Activated CD4-positive, alpha-beta T cell treated with anti-CD3 and anti-CD28 coated beads, Interleukin-2, Interleukin-4, amounts not matched to agents 100 ng/mL and 50 ng/mL, durations not matched to agents 16 hours and 8 hours (primary cell): ENCODE measurements at regions not wholly inside any gene's neighbourhood (a gene's known extent, or its start where the extent isn't known, plus 50 kb on each side); places are given as distances from the start of the nearest gene placed in this dataset.

Source experiments
- DNase-seq: peaks from one replicate; pipeline ENCODE4 v3.0.0-alpha.2; 2020; ENCODE audit warnings: low spot score

GRCh38 chr16:54577651-54578128, 291.1 kb upstream of the IRX3 start:
- no peak for DNase-seq

DNA sequence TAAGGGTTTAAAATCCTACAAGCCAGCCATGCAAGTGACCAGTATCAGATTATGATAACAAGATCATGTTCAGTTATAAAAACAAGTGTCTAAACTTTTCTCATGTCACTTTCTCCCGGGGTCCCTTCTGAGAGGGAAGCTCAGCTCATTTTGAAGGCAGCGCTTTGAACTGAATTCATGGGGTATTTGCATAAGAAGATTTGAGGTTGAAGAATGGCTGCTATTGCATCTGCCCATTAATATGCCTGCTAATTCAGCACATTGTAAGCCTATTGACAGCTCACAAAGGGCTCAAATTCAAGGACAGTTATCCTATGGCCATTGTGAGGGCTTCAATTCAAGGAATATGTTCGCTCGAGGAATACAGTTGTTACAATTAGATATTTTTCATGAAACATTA, 290.2 kb upstream of the IRX3 start:
- DNase-seq = no peak

DNA sequence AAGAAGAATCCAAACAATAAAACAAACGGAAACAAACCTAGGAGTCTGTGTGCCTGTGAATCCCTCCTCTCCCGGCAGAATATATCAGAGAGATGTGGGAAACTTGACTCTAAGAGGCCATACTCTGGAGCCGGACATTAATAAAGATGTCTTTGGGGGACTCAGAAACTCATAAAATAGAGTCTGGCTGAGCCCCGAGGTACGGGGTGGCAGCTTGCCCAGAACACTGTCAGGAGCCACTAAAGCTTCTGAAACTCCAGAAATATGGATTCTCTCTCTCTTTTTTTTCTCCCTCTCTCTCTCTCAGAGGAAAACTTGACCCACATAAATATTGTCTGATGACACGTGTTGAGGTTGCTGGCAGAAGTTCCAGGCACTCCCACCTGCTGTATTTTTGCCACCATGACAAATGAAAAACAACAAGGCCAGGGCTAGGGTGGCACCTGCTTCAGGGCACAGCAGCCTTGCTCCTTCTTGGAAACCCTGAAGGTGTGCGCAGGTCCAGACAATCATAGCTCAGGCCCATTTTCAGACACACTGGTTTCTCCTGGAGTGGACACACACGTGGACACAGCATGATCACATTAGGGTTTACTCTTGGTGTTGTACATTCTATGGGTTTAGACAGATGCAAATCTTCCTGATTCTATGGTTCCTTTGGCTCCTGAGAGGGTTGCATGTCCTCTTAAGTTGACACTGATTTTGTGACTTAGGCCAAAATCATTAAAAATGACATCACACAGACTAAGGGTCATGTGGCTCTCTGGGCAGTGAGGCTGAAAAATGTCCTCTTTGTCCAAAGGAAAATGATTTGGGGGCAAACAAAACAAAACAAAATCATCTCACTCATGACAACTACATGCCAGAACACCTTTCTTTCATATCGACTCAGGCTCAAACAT, 282.6 kb upstream of the IRX3 start:
- DNase-seq = no peak

- no peak for DNase-seq
These were observed 278.3 kb upstream of the IRX3 start for GRCh38 chr16:54564841-54565240.

DNA sequence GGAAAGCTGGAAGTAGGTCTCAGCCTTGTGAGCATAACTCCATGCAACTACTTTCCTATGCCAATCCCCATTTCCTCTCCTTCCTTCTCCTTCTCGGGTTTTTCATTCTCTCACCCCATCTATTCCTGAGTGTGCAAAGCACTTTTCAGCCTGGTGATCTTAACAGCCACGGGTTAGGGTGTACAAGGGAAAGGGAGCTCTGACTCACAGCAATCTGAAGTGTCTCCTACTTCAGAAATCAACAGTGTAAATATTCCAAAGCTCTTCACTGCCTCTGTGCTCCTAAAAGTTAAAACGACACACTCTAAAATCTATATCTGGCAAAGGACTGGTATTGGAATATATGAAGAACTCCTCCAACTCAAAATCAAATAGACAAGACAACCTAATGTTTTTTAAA, 268.0 kb upstream of the IRX3 start:
- DNase-seq = no peak

- no peak for DNase-seq
These were observed 261.7 kb upstream of the IRX3 start for GRCh38 chr16:54548281-54548680.

- DNase-seq = no peak
These were observed 260.5 kb upstream of the IRX3 start for GRCh38 chr16:54547052-54547451.

DNA sequence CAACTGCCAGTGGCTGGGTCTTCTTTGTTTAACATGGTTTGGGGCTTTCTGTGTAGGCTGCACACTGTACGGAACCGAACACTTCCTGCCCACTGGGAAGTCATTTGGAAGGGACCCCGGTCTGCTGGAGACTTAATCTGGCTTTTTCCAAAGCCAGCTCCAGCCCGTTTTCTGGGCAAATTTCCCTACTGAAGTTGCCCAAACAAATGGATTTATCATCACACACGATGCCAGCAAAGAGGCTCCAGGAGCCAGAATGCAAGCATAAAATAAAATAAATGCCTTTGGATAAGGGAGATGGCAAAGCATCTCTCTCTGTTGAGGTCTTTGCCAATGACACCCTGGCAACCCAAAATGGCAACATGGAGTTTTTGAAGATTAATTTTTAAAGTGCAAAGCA, 259.9 kb upstream of the IRX3 start:
- DNase-seq = no peak

DNA sequence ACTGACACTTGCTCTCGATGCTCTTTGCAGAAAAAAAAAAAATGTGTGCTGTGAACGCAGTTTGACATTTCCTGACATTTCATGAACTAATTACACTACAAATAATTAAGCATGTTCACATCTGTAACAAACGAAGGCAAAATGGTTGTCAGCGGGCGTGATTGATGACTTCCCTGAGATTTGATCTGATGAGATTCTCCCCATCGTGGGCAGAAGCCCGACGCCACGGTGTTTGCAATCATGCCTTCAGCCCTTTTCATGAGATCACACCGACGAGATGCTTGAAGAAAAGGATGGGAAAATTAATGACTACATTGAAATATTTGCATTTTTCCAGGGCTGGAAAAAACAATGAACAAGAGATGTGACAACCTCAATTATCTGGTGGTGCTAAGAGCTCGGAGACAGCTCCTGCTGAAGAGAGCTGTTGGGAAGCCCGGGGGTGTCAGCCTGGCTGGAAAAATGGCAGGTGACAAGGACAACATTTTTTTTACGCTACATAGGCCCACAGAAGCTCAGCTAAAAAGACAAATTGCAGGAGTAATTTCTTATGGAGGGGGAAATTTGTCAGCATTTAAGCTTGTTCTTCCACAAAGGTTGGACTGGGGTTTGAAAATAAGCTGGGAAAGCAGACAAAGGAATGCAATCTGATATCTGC, 259.4 kb upstream of the IRX3 start:
- DNase-seq = no peak

DNA sequence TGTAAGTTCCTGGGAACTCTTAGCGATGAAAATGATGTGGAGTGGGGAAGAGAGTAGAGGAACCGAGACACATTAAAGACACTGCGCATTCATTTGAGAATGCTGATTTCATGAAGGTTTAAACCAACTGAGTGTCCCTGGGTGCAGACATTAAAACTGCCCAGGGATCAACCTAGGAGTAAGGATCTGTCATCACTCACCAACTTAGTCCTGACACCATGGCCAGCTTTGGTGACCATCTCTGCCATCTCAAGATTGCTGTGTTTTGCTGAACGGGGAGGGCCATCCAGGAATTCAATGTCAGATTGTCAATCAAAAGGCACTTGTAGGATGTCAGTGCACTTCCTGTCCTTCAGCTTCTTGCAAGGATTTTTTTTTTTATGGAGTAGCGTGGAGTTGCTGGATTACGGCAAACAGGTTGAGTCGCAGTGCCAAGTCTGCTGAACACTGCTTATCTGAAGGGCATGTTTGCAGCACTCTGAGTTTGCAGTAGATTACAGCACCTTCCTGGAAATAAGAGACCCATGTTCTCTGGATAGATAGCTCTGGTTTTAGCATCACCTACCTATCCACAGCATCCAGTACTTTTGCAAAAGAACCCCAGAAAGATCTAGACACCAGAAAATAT, 258.1 kb upstream of the IRX3 start:
- DNase-seq = no peak

DNA sequence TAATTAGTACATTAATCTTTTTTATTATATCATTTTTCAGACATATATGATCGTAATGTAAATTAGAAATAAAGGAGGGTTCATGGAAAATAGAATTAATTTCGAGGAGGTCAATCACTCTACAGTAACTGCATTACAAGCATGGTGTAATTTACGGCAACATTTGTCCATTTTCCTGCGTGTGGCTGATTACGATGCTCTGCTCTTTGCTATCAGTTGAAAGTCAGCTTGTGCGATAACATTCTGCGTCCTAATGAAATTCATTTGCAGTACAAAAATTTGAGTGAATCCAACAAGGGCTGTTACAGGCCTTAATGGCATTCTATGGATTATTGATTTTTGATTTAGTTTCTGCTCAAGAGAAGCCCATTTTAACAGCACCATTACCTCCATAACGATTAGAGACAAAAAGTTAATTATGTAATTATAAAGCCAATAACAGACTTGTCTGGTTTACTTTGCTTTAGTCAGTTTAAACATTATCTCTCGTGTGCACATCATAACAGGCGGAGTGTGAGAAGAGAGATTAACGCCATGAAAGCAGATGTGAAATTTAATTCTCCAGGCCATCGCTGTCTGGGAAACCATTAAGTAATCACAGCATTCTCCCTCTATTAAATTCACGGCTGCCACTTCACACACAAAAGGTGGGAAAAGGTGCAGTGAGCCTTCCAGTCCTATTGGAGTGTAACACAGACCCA, 256.4 kb upstream of the IRX3 start:
- DNase-seq = no peak

DNA sequence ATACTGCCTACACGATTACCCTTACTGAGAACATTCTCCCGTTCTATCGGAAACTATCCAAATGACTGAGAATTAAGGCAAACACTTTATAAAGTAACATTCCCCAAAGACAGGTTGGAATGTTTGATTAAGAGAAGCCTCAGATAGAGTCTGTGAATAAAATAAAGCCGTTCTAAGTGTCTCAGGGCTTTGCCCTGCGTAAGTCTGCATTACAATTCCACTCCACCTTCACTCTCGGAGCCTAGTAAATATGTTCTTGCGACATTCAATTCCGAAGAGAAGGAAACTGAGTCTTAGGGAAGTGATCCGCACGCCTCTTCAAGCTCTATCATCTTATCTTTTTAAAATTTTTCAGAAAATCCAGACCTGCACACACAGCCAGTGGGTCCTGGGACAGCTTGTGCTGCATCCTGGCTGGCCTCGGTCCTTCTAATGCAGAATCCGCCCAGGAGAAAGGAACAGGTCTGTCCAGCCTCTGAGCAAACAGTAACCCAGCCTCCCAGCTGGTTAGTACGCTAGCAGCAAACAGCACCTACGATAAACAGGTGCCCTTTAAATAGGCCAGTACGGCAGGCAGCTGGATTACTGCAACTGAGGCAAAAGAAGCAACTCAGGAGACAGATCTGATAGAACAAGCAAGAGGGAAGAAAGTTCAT, 254.1 kb upstream of the IRX3 start:
- DNase-seq = no peak

- no peak for DNase-seq
These were observed 251.7 kb upstream of the IRX3 start for GRCh38 chr16:54538276-54538675.

- DNase-seq = no peak
These were observed 247.4 kb upstream of the IRX3 start for GRCh38 chr16:54533856-54534490.

- no peak for DNase-seq
These were observed 240.3 kb upstream of the IRX3 start for GRCh38 chr16:54526916-54527315.

GRCh38 chr16:54526087-54526486, 239.5 kb upstream of the IRX3 start:
- no peak for DNase-seq

DNA sequence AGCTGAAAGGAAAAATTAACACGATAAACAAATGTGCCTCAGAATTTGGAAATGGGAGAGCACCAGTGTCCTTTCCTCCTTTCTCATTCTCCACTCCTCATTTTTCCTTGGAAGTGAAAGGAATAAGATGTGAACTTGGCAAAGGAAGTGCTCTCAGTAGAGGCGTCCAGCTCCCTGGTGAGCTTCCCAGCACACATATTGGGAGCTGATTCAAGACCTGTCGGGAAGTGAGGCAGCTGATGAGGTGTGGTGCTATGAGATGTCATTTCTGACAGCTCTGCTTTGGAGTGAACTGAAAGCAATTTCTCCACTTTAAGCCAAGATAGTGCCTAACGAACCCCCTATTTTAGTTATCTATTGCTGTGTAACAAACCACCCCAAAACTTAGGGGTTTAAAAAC, 238.5 kb upstream of the IRX3 start:
- no peak for DNase-seq

- DNase-seq = no peak
These were observed 236.0 kb upstream of the IRX3 start for GRCh38 chr16:54522584-54522983.

GRCh38 chr16:54521327-54521726, 234.7 kb upstream of the IRX3 start:
- DNase-seq = no peak

DNA sequence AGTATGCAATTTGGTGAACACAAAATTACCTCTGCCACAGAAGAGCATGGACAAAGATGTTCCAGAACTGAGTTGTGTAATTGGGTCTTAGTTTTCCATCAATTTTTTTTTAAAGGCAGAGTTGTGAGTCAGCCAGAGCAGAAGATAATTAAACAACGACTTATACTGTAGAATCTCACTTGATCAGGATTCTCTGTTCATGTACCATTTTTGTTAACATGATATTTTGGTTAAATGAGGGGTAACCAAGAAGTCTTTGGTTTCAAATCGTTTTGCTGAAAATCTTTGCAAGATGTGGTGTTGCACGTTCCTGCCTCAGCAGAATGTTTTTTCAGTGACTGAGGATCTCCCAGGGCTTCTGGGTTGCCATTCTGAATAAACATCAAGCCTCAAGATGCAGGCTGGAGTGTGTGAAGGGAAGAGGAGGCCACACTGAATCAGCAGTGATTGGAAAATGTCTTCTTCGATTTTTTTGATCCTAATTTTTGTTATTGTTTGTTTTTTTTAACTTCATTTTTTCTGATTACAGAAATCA, 232.6 kb upstream of the IRX3 start:
- DNase-seq = no peak

- DNase-seq = no peak
These were observed 230.6 kb upstream of the IRX3 start for GRCh38 chr16:54517181-54517580.
